NCI-H748 (cell line): ENCODE measurements at regions not wholly inside any gene's neighbourhood (a gene's known extent, or its start where the extent isn't known, plus 50 kb on each side); places are given as distances from the start of the nearest gene placed in this dataset.
A peak's percentile ranks its signal among the peaks of the same experiment; 100 is the strongest.

Source experiments
- DNase-seq: peaks from one replicate; lab custom pipeline; 2025; ENCODE audit not compliant: unreplicated experiment; lab: John Stamatoyannopoulos, UW

GRCh38 chr11:128302425-128303186 lies 284.8 kb downstream of the ETS1 start:
- DNase-seq, result peak; percentile 64

- no peak for DNase-seq
These were observed 285.6 kb downstream of the ETS1 start for GRCh38 chr11:128301756-128302155.

GRCh38 chr11:128300785-128301184 lies 286.6 kb downstream of the ETS1 start:
- DNase-seq, result no peak

- DNase-seq, result peak; percentile 15
These were observed 288.1 kb downstream of the ETS1 start for GRCh38 chr11:128299132-128299726.

- DNase-seq, result peak; percentile 31
These were observed 289.1 kb downstream of the ETS1 start for GRCh38 chr11:128298271-128298670.

GRCh38 chr11:128297805-128298204 lies 289.6 kb downstream of the ETS1 start:
- peak; percentile 51 for DNase-seq

GRCh38 chr11:128297091-128297651 lies 290.2 kb downstream of the ETS1 start:
- peak; percentile 100 for DNase-seq

GRCh38 chr11:128294671-128295050 lies 292.7 kb downstream of the ETS1 start:
- DNase-seq, result no peak

GRCh38 chr11:128294001-128294670 lies 293.2 kb downstream of the ETS1 start:
- peak; percentile 87 for DNase-seq

GRCh38 chr11:128291835-128292234 lies 295.5 kb downstream of the ETS1 start:
- no peak for DNase-seq

GRCh38 chr11:128291007-128291406 lies 296.4 kb downstream of the ETS1 start:
- DNase-seq, result peak; percentile 10

- DNase-seq, result peak; percentile 89
These were observed 297.1 kb downstream of the ETS1 start for GRCh38 chr11:128290106-128290840.

- no peak for DNase-seq
These were observed 298.3 kb downstream of the ETS1 start for GRCh38 chr11:128289048-128289447.

GRCh38 chr11:128288368-128288767 lies 299.0 kb downstream of the ETS1 start:
- no peak for DNase-seq

GRCh38 chr11:128285321-128285720 lies 302.0 kb downstream of the ETS1 start:
- DNase-seq, result no peak

GRCh38 chr11:128284634-128285033 lies 302.7 kb downstream of the ETS1 start:
- DNase-seq, result no peak

GRCh38 chr11:128283451-128283850 lies 303.9 kb downstream of the ETS1 start:
- DNase-seq, result no peak

- DNase-seq, result peak; percentile 2
These were observed 305.3 kb downstream of the ETS1 start for GRCh38 chr11:128282053-128282452.

- DNase-seq, result no peak
These were observed 307.5 kb downstream of the ETS1 start for GRCh38 chr11:128279866-128280265.

- no peak for DNase-seq
These were observed 313.6 kb downstream of the ETS1 start for GRCh38 chr11:128273736-128274135.

GRCh38 chr11:128271401-128271800 lies 316.0 kb downstream of the ETS1 start:
- DNase-seq, result no peak
